ENCODE measurements at regions not wholly inside any gene's neighbourhood (a gene's known extent, or its start where the extent isn't known, plus 50 kb on each side); places are given as distances from the start of the nearest gene placed in this dataset.

GRCh38 chr3:150277444-150277843 lies 130.7 kb upstream of the TSC22D2 start:
- TF ChIP-seq POLR2A (IDR thresholded peaks at IDR 0.05) (no peak), CTCF (IDR thresholded peaks at IDR 0.05) (no peak)
